Vagina (tissue), 2 donors: ENCODE measurements at regions not wholly inside any gene's neighbourhood (a gene's known extent, or its start where the extent isn't known, plus 50 kb on each side); places are given as distances from the start of the nearest gene placed in this dataset.
A peak's percentile ranks its signal among the peaks of the same experiment; 100 is the strongest.

Experiments used
- DNase-seq, 2 donors: peaks; one replicate each; pipeline ENCODE4 v3.0.0-alpha.2; 2017; ENCODE audit errors: extremely low spot score in 2 of 2
- H3K27ac ChIP-seq: fragments of 200-600 bp; sonication (generic); one replicate; pipeline ENCODE4 v1.5.1; 2019
- H3K27me3 ChIP-seq: fragments of 200-600 bp; sonication (generic); one replicate; pipeline ENCODE4 v1.5.1; 2019
- H3K36me3 ChIP-seq, 2 donors: fragments of 200-600 bp; sonication (generic); one replicate each; pipeline ENCODE4 v1.5.1; 2017 to 2019
- H3K4me1 ChIP-seq: fragments of 200-600 bp; sonication (generic); one replicate; pipeline ENCODE4 v1.5.1; 2019
- H3K4me3 ChIP-seq, 2 donors: fragments of 200-600 bp; sonication (generic); 1 replicate in 1 of 2; 2 replicates in 1 of 2; pipeline ENCODE4 v1.5.1; 2016 to 2019
- H3K9me3 ChIP-seq: fragments of 200-600 bp; sonication (generic); one replicate; pipeline ENCODE4 v1.5.1; 2019
- POLR2A ChIP-seq, 2 donors: fragments of 450-650 bp; IDR thresholded peaks; one replicate each; pipeline ENCODE4 v1.6.1; 2017; ENCODE audit warnings: antibody characterized with exemption in 2 of 2, mild to moderate bottlenecking in 2 of 2, moderate library complexity in 2 of 2
- POLR2AphosphoS5 ChIP-seq, 2 donors: sonication (generic); formaldehyde crosslinking; IDR thresholded peaks; one replicate each; pipeline ENCODE4 v1.9.0; 2017; ENCODE audit warnings: antibody characterized with exemption in 2 of 2, mild to moderate bottlenecking in 2 of 2, low read depth in 1 of 2; ENCODE audit not compliant: insufficient read depth in 1 of 2
- intact Hi-C: fragments of 100-400 bp; cut with DNase I; formaldehyde crosslinking; loops from one replicate; pipeline ENCODE4 v1.15.1; 2023
- TF ChIP-seq, protein P1 (sequence below), 3 experiments: fragments of 450-650 bp in 2 of 3; fragments of 200-600 bp in 1 of 3; sonication (generic) in 1 of 3; IDR thresholded peaks; one replicate each; pipeline ENCODE4 v1.5.1; 2017 to 2019; ENCODE audit warnings: antibody characterized with exemption in 3 of 3, mild to moderate bottlenecking in 2 of 3, moderate library complexity in 2 of 3

DNA sequence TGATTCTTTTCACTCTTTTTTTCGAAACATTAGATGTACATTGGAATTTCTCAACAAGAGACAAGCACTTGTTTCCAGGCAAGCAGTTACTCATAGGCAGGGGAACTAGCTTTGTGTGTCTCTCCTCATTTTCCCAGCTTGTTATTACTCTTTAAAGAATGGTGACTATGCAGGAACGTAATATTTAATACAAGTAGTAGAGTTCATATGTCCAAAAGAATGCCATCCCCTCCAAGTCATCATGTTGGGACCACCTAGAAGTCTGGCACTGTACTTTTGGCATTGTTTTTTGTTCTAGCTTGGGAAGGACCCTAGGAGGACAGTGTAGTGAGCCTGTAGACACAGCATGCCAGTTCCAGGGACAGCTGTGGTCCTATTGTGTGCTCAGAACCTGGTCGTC is 650.7 kb downstream of the INHBA start:
- Histone ChIP-seq H3K4me1 (no peaks in the 10 kb centered on the region), H3K27ac (no peak overlapping the region), H3K4me3 (no peak overlapping the region), H3K9me3 (no peaks in the 10 kb centered on the region), H3K27me3 (no peaks in the 10 kb centered on the region), H3K36me3 (no peaks in the 10 kb centered on the region)
- no peak for TF ChIP-seq POLR2A (IDR thresholded peaks at IDR 0.05)
- DNase-seq = no peak
- intact Hi-C loops = no loop called here

DNA sequence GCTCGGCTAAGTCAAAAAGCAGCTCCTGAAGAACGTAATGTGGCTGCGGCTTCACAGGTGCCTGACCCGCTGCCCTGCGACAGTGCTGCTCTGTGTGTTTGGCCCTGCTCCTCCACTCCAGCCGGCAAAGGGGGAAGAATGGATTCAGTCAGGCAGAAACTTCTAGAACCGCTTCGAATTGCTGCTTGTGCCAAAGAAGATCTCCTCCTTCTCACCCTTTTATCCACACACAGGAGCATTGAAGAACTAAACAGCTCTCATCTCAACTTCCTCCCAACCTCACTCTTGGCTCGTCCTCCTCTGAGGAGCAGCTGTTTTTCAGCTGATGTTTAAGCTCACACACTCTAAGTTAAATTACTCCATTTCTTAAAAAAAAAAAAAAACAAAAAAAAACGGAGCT is 651.4 kb downstream of the INHBA start:
- H3K9me3 ChIP-seq = no peaks in the 10 kb centered on the region
- no peak overlapping the region for H3K4me3 ChIP-seq
- TF ChIP-seq, protein P1, sequence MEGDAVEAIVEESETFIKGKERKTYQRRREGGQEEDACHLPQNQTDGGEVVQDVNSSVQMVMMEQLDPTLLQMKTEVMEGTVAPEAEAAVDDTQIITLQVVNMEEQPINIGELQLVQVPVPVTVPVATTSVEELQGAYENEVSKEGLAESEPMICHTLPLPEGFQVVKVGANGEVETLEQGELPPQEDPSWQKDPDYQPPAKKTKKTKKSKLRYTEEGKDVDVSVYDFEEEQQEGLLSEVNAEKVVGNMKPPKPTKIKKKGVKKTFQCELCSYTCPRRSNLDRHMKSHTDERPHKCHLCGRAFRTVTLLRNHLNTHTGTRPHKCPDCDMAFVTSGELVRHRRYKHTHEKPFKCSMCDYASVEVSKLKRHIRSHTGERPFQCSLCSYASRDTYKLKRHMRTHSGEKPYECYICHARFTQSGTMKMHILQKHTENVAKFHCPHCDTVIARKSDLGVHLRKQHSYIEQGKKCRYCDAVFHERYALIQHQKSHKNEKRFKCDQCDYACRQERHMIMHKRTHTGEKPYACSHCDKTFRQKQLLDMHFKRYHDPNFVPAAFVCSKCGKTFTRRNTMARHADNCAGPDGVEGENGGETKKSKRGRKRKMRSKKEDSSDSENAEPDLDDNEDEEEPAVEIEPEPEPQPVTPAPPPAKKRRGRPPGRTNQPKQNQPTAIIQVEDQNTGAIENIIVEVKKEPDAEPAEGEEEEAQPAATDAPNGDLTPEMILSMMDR (IDR thresholded peaks at IDR 0.05) = no peak
- TF ChIP-seq POLR2A (IDR thresholded peaks at IDR 0.05) = no peak
- TF ChIP-seq POLR2AphosphoS5 (IDR thresholded peaks at IDR 0.05; ENCODE audit: insufficient read depth in 1 of 2, low read depth in 1 of 2) = no peak
- DNase-seq = no peak
- no peaks in the 10 kb centered on the region for H3K4me1 ChIP-seq
- intact Hi-C loops = no loop called here
- H3K27ac ChIP-seq = no peak overlapping the region
- H3K27me3 ChIP-seq = no peaks in the 10 kb centered on the region
- no peaks in the 10 kb centered on the region for H3K36me3 ChIP-seq

DNA sequence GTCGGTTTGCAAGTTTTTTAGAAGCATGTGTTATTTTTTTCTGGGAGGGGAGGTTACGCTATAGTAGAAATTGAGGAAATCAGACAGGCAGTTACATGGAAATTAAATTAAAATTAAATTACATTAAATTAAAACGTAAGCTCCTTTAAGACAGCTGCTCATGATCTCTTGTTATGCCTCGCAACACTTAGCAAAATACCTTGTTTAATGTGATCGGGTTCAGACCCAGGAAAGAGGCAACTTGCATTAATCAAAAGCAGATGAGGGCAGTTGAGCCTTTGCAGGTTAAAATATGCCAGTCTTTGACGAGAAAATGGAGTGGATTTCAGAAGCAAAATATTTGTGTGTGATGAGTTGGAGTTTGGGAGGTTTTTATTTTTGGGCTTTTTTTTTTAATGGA is 651.8 kb downstream of the INHBA start:
- no peak overlapping the region for H3K4me3 ChIP-seq
- no peaks in the 10 kb centered on the region for H3K9me3 ChIP-seq
- H3K36me3 ChIP-seq = no peaks in the 10 kb centered on the region
- TF ChIP-seq, protein P1 (IDR thresholded peaks at IDR 0.05) = no peak
- TF ChIP-seq POLR2A (IDR thresholded peaks at IDR 0.05) = no peak
- TF ChIP-seq POLR2AphosphoS5 (IDR thresholded peaks at IDR 0.05; ENCODE audit: insufficient read depth in 1 of 2, low read depth in 1 of 2) = no peak
- no peaks in the 10 kb centered on the region for H3K4me1 ChIP-seq
- H3K27me3 ChIP-seq = no peaks in the 10 kb centered on the region
- intact Hi-C loops = no loop called here
- DNase-seq = no peak
- H3K27ac ChIP-seq = no peak overlapping the region

DNA sequence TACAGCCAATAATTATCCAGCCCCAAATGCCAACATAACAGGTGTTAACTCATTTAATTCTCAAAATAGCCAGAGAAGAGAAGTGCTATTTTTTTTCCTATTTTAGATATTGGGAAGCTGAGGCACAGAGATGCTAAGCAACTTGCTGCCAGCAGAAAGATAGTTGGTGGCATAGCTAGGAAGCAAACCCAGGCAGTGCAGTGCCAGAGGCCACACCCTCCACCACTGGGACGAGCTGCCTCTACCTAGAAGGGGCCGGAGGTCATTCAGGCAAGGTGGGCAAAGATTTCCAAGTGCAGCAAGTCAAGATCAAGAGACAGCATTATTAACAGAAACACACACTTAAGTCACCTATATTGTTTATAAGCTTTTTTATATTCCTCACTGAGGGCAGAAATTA is 654.1 kb downstream of the INHBA start:
- H3K27ac ChIP-seq = no peak overlapping the region
- H3K27me3 ChIP-seq = no peaks in the 10 kb centered on the region
- TF ChIP-seq, protein P1 (IDR thresholded peaks at IDR 0.05) = no peak
- TF ChIP-seq POLR2A (IDR thresholded peaks at IDR 0.05) = no peak
- no peak for TF ChIP-seq POLR2AphosphoS5 (IDR thresholded peaks at IDR 0.05; ENCODE audit: insufficient read depth in 1 of 2, low read depth in 1 of 2)
- no peaks in the 10 kb centered on the region for H3K36me3 ChIP-seq
- intact Hi-C loops = no loop called here
- no peaks in the 10 kb centered on the region for H3K9me3 ChIP-seq
- no peak overlapping the region for H3K4me3 ChIP-seq
- peak in 1 of 2 donors; percentile 47 for DNase-seq
- H3K4me1 ChIP-seq = no peaks in the 10 kb centered on the region

DNA sequence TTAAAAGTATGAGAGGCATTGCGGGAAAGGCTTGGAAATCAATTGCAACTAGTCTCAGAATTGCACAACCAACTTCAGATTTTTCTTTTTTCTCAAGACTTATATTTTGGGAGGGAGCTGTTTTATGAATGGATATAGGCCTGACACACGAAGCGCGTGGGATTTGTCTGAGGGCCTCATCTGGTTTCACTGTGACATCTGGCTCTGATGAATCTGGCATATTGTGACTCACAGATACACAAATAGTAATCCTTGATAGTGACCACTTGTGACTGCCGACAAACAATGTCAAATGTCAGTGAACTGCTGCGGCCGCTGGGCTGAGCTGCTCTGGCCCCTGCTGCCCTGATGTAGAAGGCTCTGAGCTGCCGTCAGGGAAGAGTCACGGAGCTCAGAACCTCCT is 655.1 kb downstream of the INHBA start:
- no peak overlapping the region for H3K4me3 ChIP-seq
- no peak overlapping the region for H3K27ac ChIP-seq
- no peaks in the 10 kb centered on the region for H3K27me3 ChIP-seq
- intact Hi-C loops = no loop called here
- peak in 1 of 2 donors; percentile 86 for DNase-seq
- TF ChIP-seq POLR2AphosphoS5 (IDR thresholded peaks at IDR 0.05; ENCODE audit: insufficient read depth in 1 of 2, low read depth in 1 of 2) (no peak), POLR2A (IDR thresholded peaks at IDR 0.05) (no peak)
- no peaks in the 10 kb centered on the region for H3K36me3 ChIP-seq
- no peaks in the 10 kb centered on the region for H3K4me1 ChIP-seq
- no peaks in the 10 kb centered on the region for H3K9me3 ChIP-seq

DNA sequence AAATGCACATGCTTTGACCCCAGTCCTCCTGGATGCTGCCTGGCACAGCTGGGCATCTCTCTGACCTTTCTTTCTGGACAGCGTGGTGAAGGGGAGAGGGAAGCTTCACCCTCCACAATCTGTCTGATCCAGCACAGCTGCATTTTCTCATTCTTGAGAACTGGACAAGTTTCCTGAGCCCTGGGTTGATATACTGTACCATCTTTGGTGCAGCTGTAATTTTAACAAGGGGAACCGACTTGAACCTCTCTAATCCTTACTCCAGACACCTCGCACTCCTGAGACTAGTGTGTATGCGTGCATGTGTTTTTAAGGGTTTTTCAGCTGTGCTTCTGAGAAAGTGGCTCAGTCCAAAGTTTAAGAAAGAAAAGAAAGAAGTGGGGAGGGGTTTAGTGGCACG is 655.7 kb downstream of the INHBA start:
- no peaks in the 10 kb centered on the region for H3K4me1 ChIP-seq
- intact Hi-C loops = no loop called here
- H3K27ac ChIP-seq = no peak overlapping the region
- H3K36me3 ChIP-seq = no peaks in the 10 kb centered on the region
- no peak overlapping the region for H3K4me3 ChIP-seq
- no peaks in the 10 kb centered on the region for H3K27me3 ChIP-seq
- DNase-seq = peak in 1 of 2 donors; percentile 70
- TF ChIP-seq POLR2AphosphoS5 (IDR thresholded peaks at IDR 0.05; ENCODE audit: insufficient read depth in 1 of 2, low read depth in 1 of 2) (no peak), POLR2A (IDR thresholded peaks at IDR 0.05) (no peak)
- TF ChIP-seq, protein P1 (IDR thresholded peaks at IDR 0.05) = no peak
- H3K9me3 ChIP-seq = no peaks in the 10 kb centered on the region
